Endodermal cell (in vitro differentiated cells): ENCODE measurements at regions not wholly inside any gene's neighbourhood (a gene's known extent, or its start where the extent isn't known, plus 50 kb on each side); places are given as distances from the start of the nearest gene placed in this dataset.

ENCODE experiments used
- DNase-seq: peaks from one replicate; pipeline ENCODE4 v3.0.0-alpha.2; 2017
- H3K27ac ChIP-seq: 2 replicates; pipeline ENCODE4 v1.5.1; 2013; ENCODE audit warnings: mild to moderate bottlenecking, low read depth, low read length, moderate library complexity
- H3K27me3 ChIP-seq: 2 replicates; pipeline ENCODE4 v1.6.1; 2013; ENCODE audit warnings: mild to moderate bottlenecking, low read length, moderate library complexity; ENCODE audit not compliant: insufficient read depth, control insufficient read depth, poor library complexity, severe bottlenecking
- H3K36me3 ChIP-seq: 2 replicates; pipeline ENCODE4 v1.7.0; 2013; ENCODE audit warnings: mild to moderate bottlenecking, low read length, moderate library complexity; ENCODE audit not compliant: control insufficient read depth, insufficient read depth
- H3K4me1 ChIP-seq: one replicate; pipeline ENCODE4 v1.7.0; 2013; ENCODE audit warnings: low read length; ENCODE audit not compliant: control insufficient read depth, insufficient read depth
- H3K4me3 ChIP-seq: 2 replicates; pipeline ENCODE4 v1.5.1; 2013; ENCODE audit warnings: mild to moderate bottlenecking, low read length, moderate library complexity
- H3K9ac ChIP-seq: 2 replicates; pipeline ENCODE4 v1.6.1; 2013; ENCODE audit warnings: mild to moderate bottlenecking, low read length, moderate library complexity; ENCODE audit not compliant: poor library complexity, severe bottlenecking; ENCODE audit errors: extremely low read depth
- H3K9me3 ChIP-seq: 2 replicates; pipeline ENCODE4 v1.6.1; 2013; ENCODE audit warnings: mild to moderate bottlenecking, low read length, moderate library complexity; ENCODE audit not compliant: control insufficient read depth
- H3K27ac Mint-ChIP-seq: 2 replicates; pipeline ENCODE4 v1.8.0; 2020; ENCODE audit warnings: mixed read lengths
- H3K27me3 Mint-ChIP-seq: 2 replicates; pipeline ENCODE4 v1.8.0; 2021; ENCODE audit warnings: mild to moderate bottlenecking, mixed read lengths; ENCODE audit not compliant: insufficient read depth
- H3K36me3 Mint-ChIP-seq: 2 replicates; pipeline ENCODE4 v1.8.0; 2020; ENCODE audit warnings: low read depth, mixed read lengths
- H3K4me1 Mint-ChIP-seq: 2 replicates; pipeline ENCODE4 v1.8.0; 2020; ENCODE audit warnings: mixed read lengths
- H3K4me3 Mint-ChIP-seq: 2 replicates; pipeline ENCODE4 v1.8.0; 2020; ENCODE audit warnings: mild to moderate bottlenecking, moderate library complexity, mixed read lengths
- H3K9me3 Mint-ChIP-seq: 2 replicates; pipeline ENCODE4 v1.8.0; 2020; ENCODE audit warnings: mild to moderate bottlenecking, mixed read lengths
- CTCF ChIP-seq: fragments of 200-600 bp; sonication (generic); conservative IDR thresholded peaks from 2 replicates; pipeline ENCODE4 v1.5.0; 2021; ENCODE audit warnings: antibody characterized with exemption, mild to moderate bottlenecking
- WGBS, 2 experiments: methylation state at CpG; one replicate each; pipeline versions ENCODE4 v1.1.5 to v1.1.7; 2013; ENCODE audit warnings: missing lambda C conversion rate in 2 of 2, mixed read lengths in 1 of 2; ENCODE audit not compliant: insufficient coverage in 1 of 2, insufficient read length in 1 of 2; 5-methylcytosine and 5-hydroxymethylcytosine counted together

DNA sequence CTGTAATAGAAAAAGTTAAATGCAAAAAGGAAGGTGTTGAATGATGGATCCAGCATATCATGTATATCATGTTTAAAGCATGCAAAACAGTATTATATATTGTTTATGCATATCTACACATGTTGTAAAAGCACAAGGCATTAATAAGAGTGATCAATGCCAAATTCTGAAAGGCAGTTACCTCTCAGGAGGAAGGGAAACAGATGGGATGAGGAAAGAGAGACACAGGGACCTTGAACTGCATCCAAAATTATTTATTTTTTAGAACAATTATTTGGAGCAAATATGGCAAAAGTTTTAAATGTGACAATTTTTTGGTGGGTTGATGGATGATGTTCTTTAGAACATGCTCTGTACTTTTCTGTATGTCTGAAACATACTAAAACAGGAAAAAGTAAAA, 193.4 kb downstream of the CLCN4 start:
- no peaks in the 10 kb centered on the region for H3K27me3 ChIP-seq
- H3K36me3 ChIP-seq: no peaks in the 10 kb centered on the region
- DNase-seq: no peak
- H3K4me1 Mint-ChIP-seq: no peaks in the 10 kb centered on the region
- TF ChIP-seq CTCF: no peak
- no peak overlapping the region for H3K9ac ChIP-seq
- no peaks in the 10 kb centered on the region for H3K4me1 ChIP-seq
- peaks cover 47% of the 10 kb centered on the region for H3K9me3 Mint-ChIP-seq
- H3K27me3 Mint-ChIP-seq: no peaks in the 10 kb centered on the region
- H3K27ac Mint-ChIP-seq: no peak overlapping the region
- no peak overlapping the region for H3K27ac ChIP-seq
- H3K4me3 ChIP-seq: no peak overlapping the region
- H3K4me3 Mint-ChIP-seq: no peak overlapping the region
- no peaks in the 10 kb centered on the region for H3K9me3 ChIP-seq
- no peaks in the 10 kb centered on the region for H3K36me3 Mint-ChIP-seq

DNA sequence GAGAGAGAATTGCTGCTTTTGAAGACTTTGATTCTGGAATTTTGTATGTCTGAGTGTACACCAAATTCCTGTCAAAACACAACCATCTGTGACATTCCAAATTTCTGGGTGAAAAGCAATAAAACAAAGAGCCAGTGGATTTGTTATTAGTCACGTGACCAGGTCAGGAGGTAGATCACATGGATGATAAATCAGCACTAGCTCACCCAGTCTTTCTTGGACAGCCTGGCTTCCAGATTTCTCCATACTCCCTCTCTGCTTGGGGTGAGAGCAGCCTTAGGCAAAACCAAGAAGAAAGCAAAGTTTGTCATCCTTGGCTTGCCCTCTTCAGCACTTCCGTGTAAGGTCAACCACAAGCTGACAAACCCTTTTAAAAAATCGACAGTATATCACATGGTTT, 194.2 kb downstream of the CLCN4 start:
- 93% methylated on average over 3 of the region's 3 CpGs; no CpG with 5 or more reads in 1 of the 2 experiments for WGBS, 2 experiments
- no peaks in the 10 kb centered on the region for H3K9me3 ChIP-seq
- H3K27me3 ChIP-seq: no peaks in the 10 kb centered on the region
- Mint-ChIP-seq H3K9me3 (peaks cover 41% of the 10 kb centered on the region), H3K27me3 (no peaks in the 10 kb centered on the region), H3K4me3 (no peak overlapping the region), H3K36me3 (no peaks in the 10 kb centered on the region), H3K4me1 (no peaks in the 10 kb centered on the region), H3K27ac (no peak overlapping the region)
- DNase-seq: no peak
- H3K27ac ChIP-seq: no peak overlapping the region
- no peaks in the 10 kb centered on the region for H3K4me1 ChIP-seq
- H3K36me3 ChIP-seq: no peaks in the 10 kb centered on the region
- H3K9ac ChIP-seq: no peak overlapping the region
- no peak for TF ChIP-seq CTCF
- H3K4me3 ChIP-seq: no peak overlapping the region

DNA sequence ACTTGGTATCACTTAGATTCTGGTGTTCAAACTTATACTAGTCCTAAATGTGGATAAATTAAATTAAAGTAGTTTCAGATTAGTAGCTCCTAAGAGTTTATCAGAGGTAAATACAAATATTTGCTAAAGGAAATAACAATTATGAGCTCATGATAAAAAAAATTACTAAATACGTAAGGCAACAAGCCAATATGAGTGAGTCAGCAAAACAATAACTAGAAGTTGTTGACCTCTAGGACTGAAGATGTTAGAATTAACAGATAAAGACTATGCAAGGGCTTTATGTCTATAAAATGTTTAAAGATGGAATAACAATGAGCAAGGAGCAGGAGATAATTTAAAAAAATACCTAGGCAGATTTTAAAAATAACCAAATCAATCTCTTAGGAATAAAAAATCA, 195.8 kb downstream of the CLCN4 start:
- 82 to 100% methylated on average over 1 of the region's 1 CpG for WGBS, 2 experiments

More for the DNA sequence above, 195.8 kb downstream of the CLCN4 start:
- Histone ChIP-seq H3K27me3 (no peaks in the 10 kb centered on the region), H3K9me3 (no peaks in the 10 kb centered on the region), H3K4me3 (no peak overlapping the region), H3K27ac (no peak overlapping the region), H3K9ac (no peak overlapping the region), H3K4me1 (no peaks in the 10 kb centered on the region), H3K36me3 (no peaks in the 10 kb centered on the region)
- DNase-seq: no peak
- Mint-ChIP-seq H3K27ac (no peak overlapping the region), H3K4me3 (no peak overlapping the region), H3K36me3 (no peaks in the 10 kb centered on the region), H3K27me3 (no peaks in the 10 kb centered on the region), H3K9me3 (peaks cover 25% of the 10 kb centered on the region), H3K4me1 (no peaks in the 10 kb centered on the region)
- no peak for TF ChIP-seq CTCF
